Calu3 (cell line): ENCODE measurements at regions not wholly inside any gene's neighbourhood (a gene's known extent, or its start where the extent isn't known, plus 50 kb on each side); places are given as distances from the start of the nearest gene placed in this dataset.

Experiments used
- BruUV-seq: library from RNA; stranded (reverse); fragments of 400-500 nt; replicated peaks from 2 replicates; lab custom pipeline; 2021; lab: Mats Ljungman, UMichigan
- CTCF ChIA-PET: fragments of 300-600 bp; sonication (Branson Sonifier 250); formaldehyde crosslinking; loops from one replicate; lab custom pipeline; 2022; ENCODE audit warnings: antibody characterized with exemption; lab: Charles Lee
- DNase-seq: peaks from one replicate; pipeline ENCODE4 v3.0.0; 2022
- H3K27ac Mint-ChIP-seq: one replicate; pipeline ENCODE4 v1.8.0; 2022; ENCODE audit warnings: mixed read lengths; ENCODE audit not compliant: unreplicated experiment
- H3K27me3 Mint-ChIP-seq: one replicate; pipeline ENCODE4 v1.8.0; 2022; ENCODE audit warnings: mixed read lengths; ENCODE audit not compliant: unreplicated experiment
- H3K36me3 Mint-ChIP-seq: one replicate; pipeline ENCODE4 v1.8.0; 2022; ENCODE audit warnings: mild to moderate bottlenecking, moderate library complexity, mixed read lengths; ENCODE audit not compliant: insufficient read depth, unreplicated experiment
- H3K4me1 Mint-ChIP-seq: one replicate; pipeline ENCODE4 v1.8.0; 2022; ENCODE audit warnings: mild to moderate bottlenecking, low read depth, mixed read lengths; ENCODE audit not compliant: unreplicated experiment
- H3K4me3 Mint-ChIP-seq: one replicate; pipeline ENCODE4 v1.8.0; 2022; ENCODE audit warnings: mild to moderate bottlenecking, low read depth, moderate library complexity, mixed read lengths; ENCODE audit not compliant: unreplicated experiment
- H3K9me3 Mint-ChIP-seq: one replicate; pipeline ENCODE4 v1.8.0; 2022; ENCODE audit warnings: low read depth, mixed read lengths; ENCODE audit not compliant: unreplicated experiment
- intact Hi-C: fragments of 100-400 bp; cut with micrococcal nuclease; formaldehyde crosslinking; loops from one replicate; pipeline ENCODE4 v1.10.0; 2022; ENCODE audit not compliant: unreplicated experiment
- TF ChIP-seq, protein P1 (sequence below): fragments of 200-600 bp; IDR thresholded peaks from one replicate; pipeline ENCODE4 v1.8.0; 2022; ENCODE audit warnings: antibody characterized with exemption; ENCODE audit not compliant: unreplicated experiment

DNA sequence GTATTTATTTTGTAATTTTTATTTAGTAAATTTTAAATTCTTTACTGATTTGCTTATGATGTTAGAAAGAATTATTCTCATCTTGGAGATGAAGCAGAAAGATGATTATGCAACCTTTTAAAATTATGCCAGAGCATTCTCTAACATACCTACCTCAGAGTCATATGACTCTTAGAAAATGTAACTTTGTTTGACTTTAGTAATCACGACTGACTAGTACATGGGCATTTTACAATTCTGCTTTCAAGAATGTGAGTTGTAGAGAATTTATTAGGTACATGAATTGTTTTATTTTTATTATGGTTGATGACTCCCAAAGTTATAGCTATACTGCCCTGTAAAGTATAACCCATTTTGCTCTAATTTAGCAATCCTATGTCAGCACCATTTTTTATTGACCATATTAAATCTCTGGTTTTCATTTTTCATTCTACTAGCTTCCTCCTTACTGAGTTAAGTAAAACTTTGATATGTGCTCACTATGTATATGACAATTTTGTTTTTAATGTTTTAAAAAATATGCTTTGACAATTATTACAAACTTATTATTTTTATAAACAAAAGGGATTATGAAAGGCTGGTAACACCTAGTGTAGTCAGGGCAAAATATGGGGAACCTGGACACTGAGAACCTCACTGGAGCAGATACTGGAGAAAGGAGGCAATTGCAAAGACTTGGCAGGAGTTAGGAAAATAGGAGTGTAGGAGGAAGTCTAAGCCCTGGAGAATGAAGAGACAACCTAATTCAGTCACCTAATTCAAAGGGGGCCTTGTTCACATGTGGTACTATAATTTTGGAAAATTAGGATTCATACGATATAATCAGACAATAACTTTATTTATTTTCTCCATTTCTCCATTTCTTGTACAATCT lies 249.7 kb upstream of the DAB2 start:
- no peak overlapping the region for H3K4me3 Mint-ChIP-seq
- peaks cover 16% of the 10 kb centered on the region for H3K4me1 Mint-ChIP-seq
- CTCF ChIA-PET = no interaction called here
- H3K36me3 Mint-ChIP-seq = no peaks in the 10 kb centered on the region
- TF ChIP-seq, protein P1, sequence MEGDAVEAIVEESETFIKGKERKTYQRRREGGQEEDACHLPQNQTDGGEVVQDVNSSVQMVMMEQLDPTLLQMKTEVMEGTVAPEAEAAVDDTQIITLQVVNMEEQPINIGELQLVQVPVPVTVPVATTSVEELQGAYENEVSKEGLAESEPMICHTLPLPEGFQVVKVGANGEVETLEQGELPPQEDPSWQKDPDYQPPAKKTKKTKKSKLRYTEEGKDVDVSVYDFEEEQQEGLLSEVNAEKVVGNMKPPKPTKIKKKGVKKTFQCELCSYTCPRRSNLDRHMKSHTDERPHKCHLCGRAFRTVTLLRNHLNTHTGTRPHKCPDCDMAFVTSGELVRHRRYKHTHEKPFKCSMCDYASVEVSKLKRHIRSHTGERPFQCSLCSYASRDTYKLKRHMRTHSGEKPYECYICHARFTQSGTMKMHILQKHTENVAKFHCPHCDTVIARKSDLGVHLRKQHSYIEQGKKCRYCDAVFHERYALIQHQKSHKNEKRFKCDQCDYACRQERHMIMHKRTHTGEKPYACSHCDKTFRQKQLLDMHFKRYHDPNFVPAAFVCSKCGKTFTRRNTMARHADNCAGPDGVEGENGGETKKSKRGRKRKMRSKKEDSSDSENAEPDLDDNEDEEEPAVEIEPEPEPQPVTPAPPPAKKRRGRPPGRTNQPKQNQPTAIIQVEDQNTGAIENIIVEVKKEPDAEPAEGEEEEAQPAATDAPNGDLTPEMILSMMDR = no peak
- H3K9me3 Mint-ChIP-seq = peaks cover 2% of the 10 kb centered on the region
- H3K27me3 Mint-ChIP-seq = no peaks in the 10 kb centered on the region
- no peak overlapping the region for H3K27ac Mint-ChIP-seq
- intact Hi-C loops = no loop called here
- no peak for DNase-seq
- BruUV-seq = no TSS peak

GRCh38 chr5:39671561-39671961 lies 246.8 kb upstream of the DAB2 start:
- intact Hi-C loops = no loop called here
- peaks cover 9% of the 10 kb centered on the region for H3K4me1 Mint-ChIP-seq
- H3K4me3 Mint-ChIP-seq = no peak overlapping the region
- peaks cover 2% of the 10 kb centered on the region for H3K9me3 Mint-ChIP-seq
- CTCF ChIA-PET = no interaction called here
- H3K36me3 Mint-ChIP-seq = no peaks in the 10 kb centered on the region
- TF ChIP-seq, protein P1 = no peak
- DNase-seq = no peak
- no TSS peak for BruUV-seq
- no peaks in the 10 kb centered on the region for H3K27me3 Mint-ChIP-seq
- no peak overlapping the region for H3K27ac Mint-ChIP-seq

DNA sequence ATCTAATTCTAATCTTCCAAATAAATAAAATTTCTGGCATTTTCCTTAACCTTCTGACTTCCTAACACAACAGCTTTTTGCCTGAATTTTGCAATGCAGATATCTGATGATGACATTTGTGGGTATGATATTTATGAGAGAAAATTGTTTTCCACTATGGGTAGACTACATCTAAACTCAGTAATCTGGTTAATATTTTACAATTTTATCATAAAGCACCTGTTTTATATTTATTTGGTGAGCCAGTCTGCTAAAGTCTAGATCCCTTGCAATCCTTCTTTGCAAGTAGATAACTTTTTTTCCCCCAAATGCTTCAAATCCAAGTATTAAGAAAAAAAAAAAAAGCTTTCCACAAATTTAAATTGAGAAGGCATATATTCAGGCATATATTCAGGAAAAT lies 246.2 kb upstream of the DAB2 start:
- Mint-ChIP-seq H3K36me3 (no peaks in the 10 kb centered on the region), H3K27ac (no peak overlapping the region), H3K27me3 (no peaks in the 10 kb centered on the region), H3K9me3 (peaks cover 2% of the 10 kb centered on the region), H3K4me3 (no peak overlapping the region), H3K4me1 (peaks cover 9% of the 10 kb centered on the region)
- TF ChIP-seq, protein P1 = no peak
- no TSS peak for BruUV-seq
- CTCF ChIA-PET = no interaction called here
- DNase-seq = no peak
- intact Hi-C loops = no loop called here

- no peaks in the 10 kb centered on the region for H3K27me3 Mint-ChIP-seq
Measured at GRCh38 chr5:39670391-39670790, 245.6 kb upstream of the DAB2 start.

More at GRCh38 chr5:39670391-39670790, 245.6 kb upstream of the DAB2 start:
- no peak for DNase-seq
- no peaks in the 10 kb centered on the region for H3K36me3 Mint-ChIP-seq
- H3K4me3 Mint-ChIP-seq = no peak overlapping the region
- H3K9me3 Mint-ChIP-seq = peaks cover 2% of the 10 kb centered on the region
- H3K4me1 Mint-ChIP-seq = peaks cover 9% of the 10 kb centered on the region
- CTCF ChIA-PET = no interaction called here
- intact Hi-C loops = no loop called here
- TF ChIP-seq, protein P1 = no peak
- BruUV-seq = no TSS peak
- no peak overlapping the region for H3K27ac Mint-ChIP-seq
